Gastroesophageal sphincter (tissue), 3 donors: ENCODE measurements at regions not wholly inside any gene's neighbourhood (a gene's known extent, or its start where the extent isn't known, plus 50 kb on each side); places are given as distances from the start of the nearest gene placed in this dataset.

Source experiments
- POLR2A ChIP-seq, 2 donors: fragments of 450-650 bp; IDR thresholded peaks; one replicate each; pipeline ENCODE4 v1.6.1; 2017; ENCODE audit warnings: antibody characterized with exemption in 2 of 2, mild to moderate bottlenecking in 2 of 2, moderate library complexity in 1 of 2
- POLR2AphosphoS5 ChIP-seq: sonication (generic); formaldehyde crosslinking; IDR thresholded peaks from one replicate; pipeline ENCODE4 v1.6.1; 2017; ENCODE audit warnings: antibody characterized with exemption
- TF ChIP-seq, protein P1 (sequence below), 4 experiments: fragments of 200-600 bp in 2 of 4; fragments of 450-650 bp in 2 of 4; sonication (generic) in 1 of 4; IDR thresholded peaks; one replicate each; pipeline ENCODE4 v1.5.1; 2017 to 2019; ENCODE audit warnings: antibody characterized with exemption in 4 of 4, mild to moderate bottlenecking in 2 of 4, moderate library complexity in 2 of 4

DNA sequence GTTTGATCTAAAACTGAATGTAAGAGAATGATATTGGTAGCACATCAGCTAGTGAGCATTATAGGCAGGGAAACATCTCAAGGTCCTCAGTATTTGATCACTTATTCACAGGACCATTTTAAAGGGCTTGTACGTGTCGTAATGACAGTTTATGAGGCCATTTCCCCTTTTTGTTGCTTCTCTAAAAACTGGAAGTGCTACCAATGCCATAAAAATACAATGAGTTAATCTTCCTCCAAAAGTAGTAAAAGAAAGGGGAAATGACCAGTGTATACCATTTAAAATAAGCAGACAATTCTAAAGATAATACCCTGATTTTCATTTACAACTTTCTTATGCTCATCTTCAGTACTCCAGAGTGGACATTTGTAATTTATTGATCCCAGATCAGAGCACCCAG, 285.8 kb upstream of the PCSK5 start:
- no peak for TF ChIP-seq POLR2A (IDR thresholded peaks at IDR 0.05)
- no peak for TF ChIP-seq POLR2AphosphoS5
- TF ChIP-seq, protein P1, sequence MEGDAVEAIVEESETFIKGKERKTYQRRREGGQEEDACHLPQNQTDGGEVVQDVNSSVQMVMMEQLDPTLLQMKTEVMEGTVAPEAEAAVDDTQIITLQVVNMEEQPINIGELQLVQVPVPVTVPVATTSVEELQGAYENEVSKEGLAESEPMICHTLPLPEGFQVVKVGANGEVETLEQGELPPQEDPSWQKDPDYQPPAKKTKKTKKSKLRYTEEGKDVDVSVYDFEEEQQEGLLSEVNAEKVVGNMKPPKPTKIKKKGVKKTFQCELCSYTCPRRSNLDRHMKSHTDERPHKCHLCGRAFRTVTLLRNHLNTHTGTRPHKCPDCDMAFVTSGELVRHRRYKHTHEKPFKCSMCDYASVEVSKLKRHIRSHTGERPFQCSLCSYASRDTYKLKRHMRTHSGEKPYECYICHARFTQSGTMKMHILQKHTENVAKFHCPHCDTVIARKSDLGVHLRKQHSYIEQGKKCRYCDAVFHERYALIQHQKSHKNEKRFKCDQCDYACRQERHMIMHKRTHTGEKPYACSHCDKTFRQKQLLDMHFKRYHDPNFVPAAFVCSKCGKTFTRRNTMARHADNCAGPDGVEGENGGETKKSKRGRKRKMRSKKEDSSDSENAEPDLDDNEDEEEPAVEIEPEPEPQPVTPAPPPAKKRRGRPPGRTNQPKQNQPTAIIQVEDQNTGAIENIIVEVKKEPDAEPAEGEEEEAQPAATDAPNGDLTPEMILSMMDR (IDR thresholded peaks at IDR 0.05): no peak
